C4-2B (cell line): ENCODE measurements at regions not wholly inside any gene's neighbourhood (a gene's known extent, or its start where the extent isn't known, plus 50 kb on each side); places are given as distances from the start of the nearest gene placed in this dataset.

Experiments
- H3K27ac ChIP-seq: fragments of 450-650 bp; 2 replicates; pipeline ENCODE4 v1.5.1; 2017
- CTCF ChIP-seq: fragments of 450-650 bp; conservative IDR thresholded peaks from 2 replicates; pipeline ENCODE4 v1.5.1; 2017; ENCODE audit warnings: mild to moderate bottlenecking
- ZFX ChIP-seq: fragments of 450-650 bp; IDR thresholded peaks from 2 replicates; pipeline ENCODE4 v1.6.1; 2017

- no peak overlapping the region for H3K27ac ChIP-seq
- no peak for TF ChIP-seq ZFX
Measured at GRCh38 chr9:26163931-26164330, 485.7 kb upstream of the TUSC1 start.

- TF ChIP-seq ZFX, result no peak
- no peak for TF ChIP-seq CTCF
- H3K27ac ChIP-seq, result no peak overlapping the region
Measured at GRCh38 chr9:26159575-26160392, 481.5 kb upstream of the TUSC1 start.

- no peak overlapping the region for H3K27ac ChIP-seq
- TF ChIP-seq ZFX (no peak), CTCF (no peak)
Measured at GRCh38 chr9:26158631-26159150, 480.4 kb upstream of the TUSC1 start.

GRCh38 chr9:26157411-26157810 is 479.2 kb upstream of the TUSC1 start:
- no peak overlapping the region for H3K27ac ChIP-seq
- TF ChIP-seq ZFX, result no peak

DNA sequence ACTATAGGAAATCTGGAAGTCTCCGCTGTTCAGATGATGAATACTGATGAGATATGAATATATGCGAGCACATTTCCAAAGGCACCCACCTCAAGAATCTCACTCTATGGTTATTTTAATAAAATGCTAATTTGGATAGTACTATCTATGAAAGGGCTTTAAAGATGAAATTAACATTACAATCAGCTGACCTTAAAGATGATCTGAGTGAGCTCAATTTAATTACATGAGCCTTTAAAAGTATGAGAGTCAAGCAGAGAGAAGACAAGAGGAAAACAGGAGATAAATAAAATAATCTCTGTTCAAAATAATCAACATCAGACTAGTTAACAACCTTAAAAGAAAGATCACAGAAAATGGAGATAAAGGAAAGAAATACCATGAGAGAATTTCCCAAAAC is 474.1 kb upstream of the TUSC1 start:
- TF ChIP-seq CTCF (no peak), ZFX (no peak)
- H3K27ac ChIP-seq, result no peak overlapping the region

GRCh38 chr9:26148128-26148527 is 469.9 kb upstream of the TUSC1 start:
- no peak overlapping the region for H3K27ac ChIP-seq
- no peak for TF ChIP-seq CTCF
- no peak for TF ChIP-seq ZFX

DNA sequence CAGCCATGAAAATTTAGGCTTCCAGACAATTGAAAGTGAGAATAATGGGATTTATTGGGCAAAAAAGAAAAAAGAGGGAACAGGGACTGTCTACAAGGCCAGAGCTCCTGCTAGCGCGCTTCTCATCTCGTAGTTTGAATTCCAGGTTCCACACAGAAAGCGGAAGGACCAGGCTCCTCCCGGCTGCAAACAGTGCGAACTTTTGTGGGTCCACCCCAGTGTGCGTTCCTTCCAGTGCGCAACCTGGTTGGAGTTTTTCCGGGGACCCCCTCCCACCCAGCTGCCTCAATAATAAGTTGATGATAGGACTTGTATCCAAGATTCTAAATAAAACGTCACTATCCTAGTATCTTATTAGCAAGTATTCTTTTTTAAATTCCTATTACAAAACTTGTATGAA is 467.7 kb upstream of the TUSC1 start:
- TF ChIP-seq ZFX, result no peak
- TF ChIP-seq CTCF, result no peak
- no peak overlapping the region for H3K27ac ChIP-seq

- no peak for TF ChIP-seq ZFX
- no peak for TF ChIP-seq CTCF
- no peak overlapping the region for H3K27ac ChIP-seq
Measured at GRCh38 chr9:26142631-26143030, 464.4 kb upstream of the TUSC1 start.
